Spleen (tissue), 11 donors: ENCODE measurements at regions not wholly inside any gene's neighbourhood (a gene's known extent, or its start where the extent isn't known, plus 50 kb on each side); places are given as distances from the start of the nearest gene placed in this dataset.

Experiments
- DNase-seq: peaks from one replicate; pipeline ENCODE4 v3.0.0-alpha.2; 2020
- H3K27ac ChIP-seq, 8 donors: fragments of 200-600 bp; sonication (generic) in 7 of 8; 1 replicate in 4 of 8; 2 replicates in 4 of 8; pipeline versions ENCODE4 v1.5.0 to v1.8.0; 2016 to 2021; ENCODE audit warnings: inconsistent platforms in 4 of 8, mild to moderate bottlenecking in 4 of 8, moderate library complexity in 1 of 8
- H3K27me3 ChIP-seq, 7 donors: fragments of 200-600 bp; sonication (generic) in 6 of 7; replicated peaks in 1 of 7; 1 replicate in 4 of 7; 2 replicates in 3 of 7; pipeline versions ENCODE4 v1.5.0 to v1.8.0; 2016 to 2021; ENCODE audit warnings: inconsistent platforms in 3 of 7, mild to moderate bottlenecking in 1 of 7
- H3K36me3 ChIP-seq, 6 donors: fragments of 200-600 bp; sonication (generic) in 5 of 6; 1 replicate in 4 of 6; 2 replicates in 2 of 6; pipeline versions ENCODE4 v1.5.0 to v1.8.0; 2016 to 2021; ENCODE audit warnings: inconsistent platforms in 2 of 6
- H3K4me1 ChIP-seq, 6 donors: fragments of 200-600 bp; sonication (generic) in 5 of 6; 1 replicate in 3 of 6; 2 replicates in 3 of 6; pipeline versions ENCODE4 v1.5.0 to v1.8.0; 2016 to 2021; ENCODE audit warnings: inconsistent platforms in 3 of 6
- H3K4me3 ChIP-seq, 8 donors: fragments of 200-600 bp; sonication (generic) in 7 of 8; 1 replicate in 4 of 8; 2 replicates in 4 of 8; pipeline versions ENCODE4 v1.5.0 to v1.8.0; 2016 to 2021; ENCODE audit warnings: inconsistent platforms in 4 of 8, mild to moderate bottlenecking in 4 of 8, moderate library complexity in 2 of 8
- H3K9me3 ChIP-seq, 8 donors: fragments of 200-600 bp; sonication (generic) in 7 of 8; 1 replicate in 4 of 8; 2 replicates in 4 of 8; pipeline versions ENCODE4 v1.5.0 to v1.8.0; 2016 to 2021; ENCODE audit warnings: inconsistent platforms in 4 of 8
- POLR2A ChIP-seq, 3 donors: fragments of 450-650 bp; IDR thresholded peaks; one replicate each; pipeline ENCODE4 v1.5.1; 2017; ENCODE audit warnings: antibody characterized with exemption in 3 of 3, mild to moderate bottlenecking in 1 of 3
- POLR2AphosphoS5 ChIP-seq, 3 donors: sonication (generic); formaldehyde crosslinking; IDR thresholded peaks; one replicate each; pipeline ENCODE4 v1.5.1; 2017; ENCODE audit warnings: antibody characterized with exemption in 3 of 3
- WGBS, 5 donors: extraction: QIAGEN DNeasy Blood & Tissue Kit in 3 of 5; methylation state at CpG; one replicate each; pipeline versions ENCODE4 v1.1.5 to v1.1.7; 2013 to 2018; 5-methylcytosine and 5-hydroxymethylcytosine counted together
- intact Hi-C: fragments of 100-400 bp; cut with DNase I; formaldehyde crosslinking; loops from one replicate; pipeline ENCODE4 v1.15.0; 2023; ENCODE audit warnings: low total_unique reads
- TF ChIP-seq, protein P1 (sequence below), 11 experiments: fragments of 200-600 bp in 7 of 11; fragments of 450-650 bp in 4 of 11; sonication (generic) in 4 of 11; IDR thresholded peaks in 8 of 11; conservative IDR thresholded peaks in 3 of 11; 1 replicate in 7 of 11; 2 replicates in 4 of 11; pipeline versions ENCODE4 v1.4.0 to v1.8.0; 2016 to 2021; ENCODE audit warnings: antibody characterized with exemption in 11 of 11, inconsistent platforms in 4 of 11, mild to moderate bottlenecking in 1 of 11
- donor health status: healthy with polysubstance abuse.
- donor health status: DM: no; HTN: no; CAD: no; lungs with moderate emphysema.
- donor health status: DM: no; HTN: no; CAD: no.
- donor health status: Bipolar disorder and iron deficiency.
- donor health status: healthy.
- donor health status: DM: no; HTN: no; CAD: no.
- donor health status: DM: yes; HTN: yes; CAD: no.

DNA sequence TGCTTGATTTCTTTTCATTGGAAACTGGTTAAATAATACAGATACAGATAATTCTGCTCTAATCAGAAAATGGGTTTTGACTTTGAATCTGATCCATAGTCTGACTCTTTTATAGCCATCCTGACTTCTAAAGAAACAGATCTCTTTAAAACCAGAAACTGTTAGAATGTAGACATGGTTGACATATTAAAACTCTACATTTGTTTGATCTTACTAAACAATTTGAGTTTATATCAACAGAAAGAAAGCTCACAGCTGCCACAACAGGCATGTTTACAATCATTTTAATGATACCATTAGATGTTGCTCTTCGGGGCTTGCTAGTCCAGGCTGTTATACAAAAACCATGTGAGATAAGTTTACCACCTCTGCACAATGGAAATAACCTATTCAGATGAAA, 193.0 kb upstream of the SEMA3A start:
- Histone ChIP-seq H3K9me3 (no peaks in the 10 kb centered on the region), H3K4me1 (no peaks in the 10 kb centered on the region), H3K4me3 (no peak overlapping the region), H3K27ac (no peak overlapping the region), H3K36me3 (no peaks in the 10 kb centered on the region), H3K27me3 (no peaks in the 10 kb centered on the region)
- WGBS, 5 donors, result 48 to 77% (median 75%) methylated on average over 1 of the region's 1 CpG
- intact Hi-C loops, result no loop called here
- DNase-seq, result no peak
- TF ChIP-seq POLR2A (IDR thresholded peaks at IDR 0.05), result no peak
- TF ChIP-seq, protein P1, sequence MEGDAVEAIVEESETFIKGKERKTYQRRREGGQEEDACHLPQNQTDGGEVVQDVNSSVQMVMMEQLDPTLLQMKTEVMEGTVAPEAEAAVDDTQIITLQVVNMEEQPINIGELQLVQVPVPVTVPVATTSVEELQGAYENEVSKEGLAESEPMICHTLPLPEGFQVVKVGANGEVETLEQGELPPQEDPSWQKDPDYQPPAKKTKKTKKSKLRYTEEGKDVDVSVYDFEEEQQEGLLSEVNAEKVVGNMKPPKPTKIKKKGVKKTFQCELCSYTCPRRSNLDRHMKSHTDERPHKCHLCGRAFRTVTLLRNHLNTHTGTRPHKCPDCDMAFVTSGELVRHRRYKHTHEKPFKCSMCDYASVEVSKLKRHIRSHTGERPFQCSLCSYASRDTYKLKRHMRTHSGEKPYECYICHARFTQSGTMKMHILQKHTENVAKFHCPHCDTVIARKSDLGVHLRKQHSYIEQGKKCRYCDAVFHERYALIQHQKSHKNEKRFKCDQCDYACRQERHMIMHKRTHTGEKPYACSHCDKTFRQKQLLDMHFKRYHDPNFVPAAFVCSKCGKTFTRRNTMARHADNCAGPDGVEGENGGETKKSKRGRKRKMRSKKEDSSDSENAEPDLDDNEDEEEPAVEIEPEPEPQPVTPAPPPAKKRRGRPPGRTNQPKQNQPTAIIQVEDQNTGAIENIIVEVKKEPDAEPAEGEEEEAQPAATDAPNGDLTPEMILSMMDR (IDR thresholded peaks at IDR 0.05 in 8 of 11, conservative IDR thresholded peaks at IDR 0.05 in 3 of 11), result no peak
- TF ChIP-seq POLR2AphosphoS5 (IDR thresholded peaks at IDR 0.05), result no peak

DNA sequence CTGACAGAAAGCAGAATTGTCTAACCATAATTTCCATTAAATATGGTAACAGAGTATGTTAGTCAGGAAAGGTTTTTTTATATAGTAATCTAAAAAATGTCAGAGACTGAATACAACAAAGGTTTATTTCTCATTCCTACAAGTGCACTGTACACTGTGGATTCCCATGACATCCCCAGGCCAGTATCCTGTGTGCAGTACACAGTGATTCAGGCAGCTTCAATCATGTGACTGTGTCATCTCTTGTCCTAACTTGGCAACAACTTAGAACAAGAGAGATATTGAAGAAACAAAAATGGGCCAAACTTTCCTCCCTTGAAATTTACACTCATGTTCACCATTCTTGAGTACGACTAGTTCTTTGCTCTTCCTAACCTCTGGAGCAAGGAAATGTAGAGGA, 189.8 kb upstream of the SEMA3A start:
- TF ChIP-seq POLR2A (IDR thresholded peaks at IDR 0.05) (no peak), POLR2AphosphoS5 (IDR thresholded peaks at IDR 0.05) (no peak)
- TF ChIP-seq, protein P1 (IDR thresholded peaks at IDR 0.05 in 8 of 11, conservative IDR thresholded peaks at IDR 0.05 in 3 of 11), result no peak
- Histone ChIP-seq H3K27me3 (no peaks in the 10 kb centered on the region), H3K9me3 (no peaks in the 10 kb centered on the region), H3K4me3 (no peak overlapping the region), H3K4me1 (no peaks in the 10 kb centered on the region), H3K36me3 (no peaks in the 10 kb centered on the region), H3K27ac (no peak overlapping the region)
- DNase-seq, result no peak
- intact Hi-C loops, result no loop called here
- 82 to 100% (median 89%) methylated on average over 1 of the region's 1 CpG for WGBS, 5 donors

DNA sequence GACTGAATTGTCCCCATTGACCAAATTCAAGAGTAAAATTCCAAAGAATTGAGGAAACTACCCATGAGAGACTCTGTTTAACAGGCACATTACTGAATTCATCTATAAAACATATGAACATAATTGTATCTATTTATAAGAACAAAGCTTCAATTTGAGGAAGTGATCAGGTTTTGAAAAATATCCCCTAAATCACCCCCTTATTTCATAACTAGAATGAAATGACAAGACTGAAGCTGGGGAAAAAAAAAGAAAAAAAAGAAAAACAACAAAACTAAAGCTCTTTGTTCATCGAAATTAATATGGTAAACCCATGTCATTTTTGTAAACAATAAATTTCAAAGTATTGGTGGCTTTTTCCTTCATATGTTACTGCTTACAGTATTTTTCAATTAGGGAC, 184.9 kb upstream of the SEMA3A start:
- Histone ChIP-seq H3K36me3 (no peaks in the 10 kb centered on the region), H3K27ac (no peak overlapping the region), H3K4me1 (no peaks in the 10 kb centered on the region), H3K9me3 (peaks cover 0 to 9% (median 0%) of the 10 kb centered on the region in 8 donors), H3K27me3 (no peaks in the 10 kb centered on the region), H3K4me3 (no peak overlapping the region)
- DNase-seq, result no peak
- intact Hi-C loops, result no loop called here
- TF ChIP-seq, protein P1 (IDR thresholded peaks at IDR 0.05 in 8 of 11, conservative IDR thresholded peaks at IDR 0.05 in 3 of 11), result no peak
- no peak for TF ChIP-seq POLR2AphosphoS5 (IDR thresholded peaks at IDR 0.05)
- no peak for TF ChIP-seq POLR2A (IDR thresholded peaks at IDR 0.05)
- WGBS, 5 donors, result 78 to 94% (median 92%) methylated on average over 1 of the region's 1 CpG

DNA sequence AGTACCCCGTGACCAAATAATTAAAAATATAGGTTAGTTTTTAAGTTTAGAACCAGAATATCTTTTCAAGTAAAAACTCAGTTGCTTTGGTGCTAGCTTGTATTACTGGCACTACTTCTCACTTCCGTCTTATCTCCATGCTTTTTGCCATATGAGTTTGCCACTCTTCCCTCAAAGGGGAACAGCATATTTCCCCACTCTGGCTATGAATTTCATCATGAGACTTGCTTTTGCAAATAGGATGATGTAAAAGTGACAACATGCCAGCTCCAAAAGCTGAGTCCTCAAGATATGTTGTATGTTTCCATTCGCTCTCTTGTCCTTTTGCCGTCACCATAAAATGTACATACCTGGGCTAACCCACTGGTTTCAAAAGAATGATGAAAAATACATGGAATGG, 178.1 kb upstream of the SEMA3A start:
- DNase-seq, result no peak
- WGBS, 5 donors, result 82 to 88% (median 87%) methylated on average over 4 of the region's 4 CpGs
- intact Hi-C loops, result no loop called here

More for the DNA sequence above, 178.1 kb upstream of the SEMA3A start:
- no peaks in the 10 kb centered on the region for H3K27me3 ChIP-seq
- H3K9me3 ChIP-seq, result peaks cover 0 to under 1% (median 0%) of the 10 kb centered on the region in 8 donors
- no peak overlapping the region for H3K4me3 ChIP-seq
- H3K27ac ChIP-seq, result no peak overlapping the region
- H3K4me1 ChIP-seq, result no peaks in the 10 kb centered on the region
- no peaks in the 10 kb centered on the region for H3K36me3 ChIP-seq
- TF ChIP-seq, protein P1 (IDR thresholded peaks at IDR 0.05 in 8 of 11, conservative IDR thresholded peaks at IDR 0.05 in 3 of 11), result no peak
- TF ChIP-seq POLR2AphosphoS5 (IDR thresholded peaks at IDR 0.05) (no peak), POLR2A (IDR thresholded peaks at IDR 0.05) (no peak)
